Kidney (tissue), 13 donors: ENCODE measurements at regions not wholly inside any gene's neighbourhood (a gene's known extent, or its start where the extent isn't known, plus 50 kb on each side); places are given as distances from the start of the nearest gene placed in this dataset.

Experiments used
- DNase-seq, 5 donors: peaks; one replicate each; pipeline ENCODE4 v3.0.0-alpha.2; 2013 to 2020
- FAIRE-seq: peaks from 2 replicates; lab custom pipeline; 2012; peaks lifted over from hg19 to GRCh38; lab: Jason Lieb, UNC
- H3K27ac ChIP-seq, 2 donors: one replicate each; pipeline ENCODE4 v1.7.0; 2013; ENCODE audit warnings: low read depth in 2 of 2, low read length in 2 of 2, inconsistent platforms in 1 of 2
- H3K27me3 ChIP-seq: one replicate; pipeline ENCODE4 v1.7.1; 2013; ENCODE audit warnings: low read length, inconsistent platforms; ENCODE audit not compliant: control insufficient read depth, insufficient read depth
- H3K36me3 ChIP-seq, 3 donors: one replicate each; pipeline versions ENCODE4 v1.7.0 to v1.7.1; 2013; ENCODE audit warnings: low read length in 3 of 3, control low read depth in 1 of 3, inconsistent platforms in 1 of 3; ENCODE audit not compliant: insufficient read depth in 3 of 3, control insufficient read depth in 2 of 3
- H3K4me1 ChIP-seq, 3 donors: one replicate each; pipeline versions ENCODE4 v1.7.0 to v1.7.1; 2013; ENCODE audit warnings: low read length in 3 of 3, inconsistent platforms in 1 of 3, low read depth in 1 of 3; ENCODE audit not compliant: control insufficient read depth in 2 of 3, insufficient read depth in 2 of 3
- H3K4me3 ChIP-seq, 3 donors: one replicate each; pipeline versions ENCODE4 v1.7.0 to v1.8.1; 2013; ENCODE audit warnings: low read length in 3 of 3, control low read depth in 1 of 3, inconsistent platforms in 1 of 3
- H3K9ac ChIP-seq, 3 donors: one replicate each; pipeline versions ENCODE4 v1.7.0 to v1.7.1; 2013; ENCODE audit warnings: low read length in 3 of 3, control low read depth in 1 of 3, inconsistent platforms in 1 of 3
- H3K9me3 ChIP-seq, 3 donors: one replicate each; pipeline versions ENCODE4 v1.7.0 to v1.7.1; 2013; ENCODE audit warnings: low read length in 3 of 3, control low read depth in 1 of 3, inconsistent platforms in 1 of 3; ENCODE audit not compliant: control insufficient read depth in 2 of 3, insufficient read depth in 1 of 3
- CTCF ChIP-seq: IDR thresholded peaks from 3 replicates; pipeline ENCODE4 v1.5.1; 2012; ENCODE audit warnings: mild to moderate bottlenecking, moderate library complexity, borderline replicate concordance; ENCODE audit not compliant: insufficient read depth; ENCODE audit errors: extremely low read depth
- intact Hi-C: fragments of 100-400 bp; cut with DNase I; formaldehyde crosslinking; loops from one replicate; pipeline ENCODE4 v1.11.1; 2022
- donor health status: control.
- donor health status: control.
- donor health status: control.
- donor health status: control.
- donor health status: control.
- donor health status: DM: yes; HTN: yes; CAD: no.
- donor health status: Normal renal cell carcinoma (clear cell type).

- TF ChIP-seq CTCF, result no peak
- DNase-seq (no peak), FAIRE-seq (no peak)
- no peak overlapping the region for H3K27ac ChIP-seq
- intact Hi-C loops, result no loop called here
- no peaks in the 10 kb centered on the region for H3K27me3 ChIP-seq
- H3K4me1 ChIP-seq, result no peaks in the 10 kb centered on the region
- H3K9ac ChIP-seq, result no peak overlapping the region
- no peak overlapping the region for H3K4me3 ChIP-seq
- peaks cover 0 to 4% (median 0%) of the 10 kb centered on the region in 3 donors for H3K9me3 ChIP-seq
- no peaks in the 10 kb centered on the region for H3K36me3 ChIP-seq
Observed at GRCh38 chr7:125618516-125618915, 688.9 kb upstream of the POT1 start.

DNA sequence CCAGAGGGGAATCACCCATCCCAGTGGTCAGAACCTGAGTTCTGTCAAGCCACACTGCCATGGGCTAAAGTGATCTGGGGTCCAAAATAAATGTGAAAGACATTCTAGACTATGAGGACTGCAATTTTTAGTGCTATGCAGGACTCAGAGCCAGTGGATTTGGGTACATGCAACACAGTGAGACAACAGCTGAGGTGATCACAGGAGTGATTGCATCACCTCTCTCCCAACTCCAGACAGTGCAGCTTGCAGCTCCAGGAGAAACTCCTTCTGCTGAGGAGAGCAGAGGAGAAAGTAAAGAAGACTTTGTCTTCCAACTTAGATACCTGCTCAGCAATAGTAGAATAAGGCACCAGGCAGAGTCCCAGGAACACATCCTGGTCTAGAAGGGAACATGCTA, 682.0 kb upstream of the POT1 start:
- TF ChIP-seq CTCF, result no peak
- Histone ChIP-seq H3K36me3 (no peaks in the 10 kb centered on the region), H3K9ac (no peak overlapping the region), H3K4me1 (no peaks in the 10 kb centered on the region), H3K27ac (no peak overlapping the region), H3K9me3 (peaks cover 0 to 4% (median 0%) of the 10 kb centered on the region in 3 donors), H3K27me3 (no peaks in the 10 kb centered on the region), H3K4me3 (no peak overlapping the region)
- intact Hi-C loops, result no loop called here
- DNase-seq (no peak), FAIRE-seq (no peak)

DNA sequence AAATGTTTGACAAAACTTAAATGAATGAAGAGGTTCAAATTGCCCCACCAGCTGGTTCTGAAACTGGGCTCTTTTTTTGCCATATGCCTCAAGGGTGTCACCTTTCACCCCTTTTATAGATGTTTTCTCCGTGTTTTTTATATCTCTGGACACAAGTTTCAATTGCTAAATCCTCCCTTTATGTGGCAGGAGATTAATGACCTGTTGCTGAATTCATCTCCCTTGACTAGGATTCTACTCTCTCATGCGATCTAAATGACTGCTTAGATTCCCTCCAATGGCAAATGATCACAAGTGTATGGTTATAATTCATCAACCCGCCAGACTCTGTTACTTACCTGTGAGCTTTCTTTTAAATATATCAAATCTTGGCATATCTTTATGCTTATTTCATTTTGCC, 677.0 kb upstream of the POT1 start:
- Histone ChIP-seq H3K27ac (no peak overlapping the region), H3K36me3 (no peaks in the 10 kb centered on the region), H3K4me1 (no peaks in the 10 kb centered on the region), H3K9me3 (no peaks in the 10 kb centered on the region), H3K27me3 (no peaks in the 10 kb centered on the region), H3K9ac (no peak overlapping the region), H3K4me3 (no peak overlapping the region)
- intact Hi-C loops, result no loop called here
- FAIRE-seq (no peak), DNase-seq (peak in 2 of 5 donors; percentile 64 to 78)
- no peak for TF ChIP-seq CTCF

DNA sequence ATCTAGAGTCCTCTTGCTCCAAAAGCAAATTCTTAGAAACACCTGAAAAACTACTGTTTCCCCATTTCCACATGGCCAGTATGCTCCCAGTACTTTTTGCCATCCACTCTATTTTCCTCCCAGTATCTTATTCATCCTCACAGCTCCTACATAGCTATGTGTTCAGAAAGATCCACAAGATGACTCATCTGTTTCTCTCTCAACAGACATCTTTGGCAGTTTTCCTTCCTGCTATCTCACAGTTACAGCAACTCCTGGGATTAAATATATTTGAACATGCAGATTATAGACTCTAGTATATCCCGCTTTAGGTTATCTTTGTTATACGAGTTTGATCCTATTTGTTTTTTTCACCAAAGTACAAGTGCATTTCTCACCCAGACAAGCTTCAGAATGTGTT, 675.6 kb upstream of the POT1 start:
- no peak overlapping the region for H3K27ac ChIP-seq
- H3K4me3 ChIP-seq, result no peak overlapping the region
- intact Hi-C loops, result no loop called here
- FAIRE-seq (no peak), DNase-seq (no peak)
- H3K4me1 ChIP-seq, result no peaks in the 10 kb centered on the region
- H3K27me3 ChIP-seq, result no peaks in the 10 kb centered on the region
- no peak for TF ChIP-seq CTCF
- no peak overlapping the region for H3K9ac ChIP-seq
- no peaks in the 10 kb centered on the region for H3K9me3 ChIP-seq
- no peaks in the 10 kb centered on the region for H3K36me3 ChIP-seq
